Upper lobe of right lung (tissue), 1 donor: ENCODE measurements at regions not wholly inside any gene's neighbourhood (a gene's known extent, or its start where the extent isn't known, plus 50 kb on each side); places are given as distances from the start of the nearest gene placed in this dataset.

Experiments
- ATAC-seq: fragments of 200-7000 bp; cut with Tn5 transposase; one replicate; pipeline ENCODE4 v1.9.1; 2020; ENCODE audit warnings: mild to moderate bottlenecking, moderate library complexity
- DNase-seq: peaks from one replicate; pipeline ENCODE4 v3.0.0-alpha.2; 2020
- H3K27ac ChIP-seq: fragments of 200-600 bp; one replicate; pipeline ENCODE4 v1.8.0; 2022
- H3K27me3 ChIP-seq: fragments of 200-600 bp; one replicate; pipeline ENCODE4 v1.8.0; 2022; ENCODE audit warnings: mild to moderate bottlenecking
- H3K36me3 ChIP-seq: fragments of 200-600 bp; one replicate; pipeline ENCODE4 v1.8.0; 2022
- H3K4me1 ChIP-seq: fragments of 200-600 bp; one replicate; pipeline ENCODE4 v1.8.0; 2022
- H3K4me3 ChIP-seq: fragments of 200-600 bp; one replicate; pipeline ENCODE4 v1.8.0; 2022; ENCODE audit warnings: mild to moderate bottlenecking
- H3K9me3 ChIP-seq: fragments of 200-600 bp; one replicate; pipeline ENCODE4 v1.8.0; 2022
- CTCF ChIP-seq: fragments of 200-600 bp; IDR thresholded peaks from one replicate; pipeline ENCODE4 v1.8.0; 2022; ENCODE audit warnings: antibody characterized with exemption
- intact Hi-C: fragments of 100-400 bp; cut with DNase I; formaldehyde crosslinking; loops from one replicate; pipeline ENCODE4 v1.11.0; 2022
- donor health status: DM: no; HTN: yes; CAD: no; lungs with severe emphysema.

- Histone ChIP-seq H3K36me3 (no peaks in the 10 kb centered on the region), H3K4me1 (no peaks in the 10 kb centered on the region), H3K9me3 (no peaks in the 10 kb centered on the region), H3K27me3 (no peaks in the 10 kb centered on the region), H3K27ac (no peak overlapping the region), H3K4me3 (no peak overlapping the region)
- intact Hi-C loops: no loop called here
- TF ChIP-seq CTCF: no peak
- DNase-seq: peak; percentile 48
- ATAC-seq: no peak
These were observed 217.4 kb upstream of the PPP2R2D start for GRCh38 chr10:131683281-131683861.

- TF ChIP-seq CTCF: no peak
- ATAC-seq (no peak), DNase-seq (no peak)
- no peak overlapping the region for H3K27ac ChIP-seq
- intact Hi-C loops: no loop called here
- H3K27me3 ChIP-seq: no peaks in the 10 kb centered on the region
- H3K36me3 ChIP-seq: no peaks in the 10 kb centered on the region
- H3K4me1 ChIP-seq: no peaks in the 10 kb centered on the region
- H3K9me3 ChIP-seq: no peaks in the 10 kb centered on the region
- H3K4me3 ChIP-seq: no peak overlapping the region
These were observed 216.9 kb upstream of the PPP2R2D start for GRCh38 chr10:131683941-131684340.

- Histone ChIP-seq H3K9me3 (no peaks in the 10 kb centered on the region), H3K36me3 (no peaks in the 10 kb centered on the region), H3K27ac (no peak overlapping the region), H3K4me1 (no peaks in the 10 kb centered on the region), H3K4me3 (no peak overlapping the region), H3K27me3 (no peaks in the 10 kb centered on the region)
- DNase-seq (peak; percentile 0), ATAC-seq (no peak)
- no peak for TF ChIP-seq CTCF
- intact Hi-C loops: no loop called here
These were observed 215.8 kb upstream of the PPP2R2D start for GRCh38 chr10:131685007-131685406.

GRCh38 chr10:131685576-131685975, 215.2 kb upstream of the PPP2R2D start:
- TF ChIP-seq CTCF: no peak

GRCh38 chr10:131686781-131687420, 213.9 kb upstream of the PPP2R2D start:
- Histone ChIP-seq H3K36me3 (no peaks in the 10 kb centered on the region), H3K27ac (no peak overlapping the region), H3K4me3 (no peak overlapping the region), H3K4me1 (no peaks in the 10 kb centered on the region), H3K9me3 (no peaks in the 10 kb centered on the region), H3K27me3 (no peaks in the 10 kb centered on the region)
- ATAC-seq: no peak
- no peak for DNase-seq
- no peak for TF ChIP-seq CTCF
- intact Hi-C loops: no loop called here

More at GRCh38 chr10:131685576-131685975, 215.2 kb upstream of the PPP2R2D start:
- H3K4me3 ChIP-seq: no peak overlapping the region
- ATAC-seq (no peak), DNase-seq (peak; percentile 41)
- H3K27ac ChIP-seq: no peak overlapping the region
- H3K4me1 ChIP-seq: no peaks in the 10 kb centered on the region
- H3K27me3 ChIP-seq: no peaks in the 10 kb centered on the region
- H3K9me3 ChIP-seq: no peaks in the 10 kb centered on the region
- H3K36me3 ChIP-seq: no peaks in the 10 kb centered on the region
- intact Hi-C loops: no loop called here
